DND-41 (cell line): ENCODE measurements at regions not wholly inside any gene's neighbourhood (a gene's known extent, or its start where the extent isn't known, plus 50 kb on each side); places are given as distances from the start of the nearest gene placed in this dataset.

ENCODE experiments used
- EZH2 ChIP-seq: IDR thresholded peaks from 3 replicates; pipeline ENCODE4 v1.6.1; 2012; ENCODE audit warnings: borderline replicate concordance, low read depth, mild to moderate bottlenecking, moderate library complexity, low read length, inconsistent platforms; ENCODE audit not compliant: severe bottlenecking
- TF ChIP-seq, protein P1 (sequence below): IDR thresholded peaks from 2 replicates; pipeline ENCODE4 v1.5.1; 2012; ENCODE audit warnings: borderline replicate concordance, low read length, moderate library complexity, mild to moderate bottlenecking; ENCODE audit not compliant: poor library complexity, severe bottlenecking; ENCODE audit errors: extremely low read depth

DNA sequence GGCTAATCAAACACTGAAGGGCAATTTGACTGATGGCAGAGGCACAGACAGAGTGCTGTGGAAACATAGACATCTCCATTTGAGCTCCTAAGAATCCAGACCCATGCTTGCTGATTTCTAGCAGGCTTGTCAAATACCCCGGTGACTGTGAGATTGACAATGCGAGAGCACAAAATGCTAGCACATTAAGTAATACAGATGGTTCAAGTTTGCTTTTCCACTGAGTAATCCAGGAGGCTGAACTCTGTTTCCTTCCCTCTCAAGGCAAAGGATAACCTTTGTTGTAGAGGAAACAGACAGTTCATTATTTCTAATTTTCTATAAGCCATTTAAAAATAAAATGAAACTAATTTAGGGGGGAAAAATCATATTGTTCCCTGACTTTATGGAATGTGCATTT, 256.5 kb upstream of the CRY1 start:
- TF ChIP-seq, protein P1, sequence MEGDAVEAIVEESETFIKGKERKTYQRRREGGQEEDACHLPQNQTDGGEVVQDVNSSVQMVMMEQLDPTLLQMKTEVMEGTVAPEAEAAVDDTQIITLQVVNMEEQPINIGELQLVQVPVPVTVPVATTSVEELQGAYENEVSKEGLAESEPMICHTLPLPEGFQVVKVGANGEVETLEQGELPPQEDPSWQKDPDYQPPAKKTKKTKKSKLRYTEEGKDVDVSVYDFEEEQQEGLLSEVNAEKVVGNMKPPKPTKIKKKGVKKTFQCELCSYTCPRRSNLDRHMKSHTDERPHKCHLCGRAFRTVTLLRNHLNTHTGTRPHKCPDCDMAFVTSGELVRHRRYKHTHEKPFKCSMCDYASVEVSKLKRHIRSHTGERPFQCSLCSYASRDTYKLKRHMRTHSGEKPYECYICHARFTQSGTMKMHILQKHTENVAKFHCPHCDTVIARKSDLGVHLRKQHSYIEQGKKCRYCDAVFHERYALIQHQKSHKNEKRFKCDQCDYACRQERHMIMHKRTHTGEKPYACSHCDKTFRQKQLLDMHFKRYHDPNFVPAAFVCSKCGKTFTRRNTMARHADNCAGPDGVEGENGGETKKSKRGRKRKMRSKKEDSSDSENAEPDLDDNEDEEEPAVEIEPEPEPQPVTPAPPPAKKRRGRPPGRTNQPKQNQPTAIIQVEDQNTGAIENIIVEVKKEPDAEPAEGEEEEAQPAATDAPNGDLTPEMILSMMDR = no peak
- no peak for TF ChIP-seq EZH2
